ENCODE measurements at regions not wholly inside any gene's neighbourhood (a gene's known extent, or its start where the extent isn't known, plus 50 kb on each side); places are given as distances from the start of the nearest gene placed in this dataset.

GRCh38 chr7:17506095-17506494, 207.6 kb downstream of the AHR start (continued):
- 0 out of 2 replicates have a peak, but pooled peaks have one; percentile 40 for TF ChIP-seq ZNF629 (CRISPR knock-in tag; conservative IDR thresholded peaks at IDR 0.05)
- TF ChIP-seq DPF2 (CRISPR knock-in tag; IDR thresholded peaks at IDR 0.05; ENCODE audit: borderline replicate concordance, low read depth): peak; percentile 92
- peak; percentile 59; the same call in 1 of the 2 replicates for TF ChIP-seq KDM4B (CRISPR knock-in tag; IDR thresholded peaks at IDR 0.05)
- peak; percentile 81 for TF ChIP-seq SOX13 (IDR thresholded peaks at IDR 0.05)
- peak in 1 of 2 experiments; percentile 93; a peak in 2 of 4 replicates for TF ChIP-seq SOX13 (CRISPR knock-in tag; conservative IDR thresholded peaks at IDR 0.05 in 1 of 2, IDR thresholded peaks at IDR 0.05 in 1 of 2)
- TF ChIP-seq ZNF615 (CRISPR knock-in tag; IDR thresholded peaks at IDR 0.05; ENCODE audit: borderline replicate concordance): no peak
- peak; percentile 78; the same call in 1 of the 2 replicates for TF ChIP-seq ZFP1 (CRISPR knock-in tag; IDR thresholded peaks at IDR 0.05)
- no peak for TF ChIP-seq FOSL1 (CRISPR knock-in tag; IDR thresholded peaks at IDR 0.05; ENCODE audit: borderline replicate concordance)
- peak; percentile 92 for TF ChIP-seq FOXA1 (IDR thresholded peaks at IDR 0.05)
- peak; percentile 99 for TF ChIP-seq FOXA1 (CRISPR knock-in tag; IDR thresholded peaks at IDR 0.05)
- no peak for TF ChIP-seq SNAPC5 (CRISPR knock-in tag; IDR thresholded peaks at IDR 0.05; ENCODE audit: borderline replicate concordance)
- TF ChIP-seq HOXD1 (CRISPR knock-in tag; IDR thresholded peaks at IDR 0.05): peak; percentile 62; the same call in 1 of the 2 replicates
- peak; percentile 95 for TF ChIP-seq SMAD3 (CRISPR knock-in tag; IDR thresholded peaks at IDR 0.05)
- no peak for TF ChIP-seq POLR2AphosphoS2 (IDR thresholded peaks at IDR 0.05; ENCODE audit: low read depth, low read length)
- 0 out of 2 replicates have a peak, but pooled peaks have one; percentile 31 for TF ChIP-seq ZNF124 (CRISPR knock-in tag; IDR thresholded peaks at IDR 0.05)
- peak; percentile 81 for TF ChIP-seq CEBPB (IDR thresholded peaks at IDR 0.05; ENCODE audit: borderline replicate concordance, low read depth, low read length)
- peak; percentile 45; the same call in 1 of the 2 replicates for TF ChIP-seq ATF3 (CRISPR knock-in tag; IDR thresholded peaks at IDR 0.05)
- TF ChIP-seq SAP130 (CRISPR knock-in tag; IDR thresholded peaks at IDR 0.05; ENCODE audit: low read depth): peak; percentile 84
- TF ChIP-seq NFIB (CRISPR knock-in tag; IDR thresholded peaks at IDR 0.05; ENCODE audit: borderline replicate concordance): no peak
- peak; percentile 92 for TF ChIP-seq THRA (CRISPR knock-in tag; IDR thresholded peaks at IDR 0.05; ENCODE audit: borderline replicate concordance)
- TF ChIP-seq NKX3-1 (CRISPR knock-in tag; IDR thresholded peaks at IDR 0.05): 0 out of 2 replicates have a peak, but pooled peaks have one; percentile 23
- TF ChIP-seq ZNF317 (CRISPR knock-in tag; IDR thresholded peaks at IDR 0.05): 0 out of 2 replicates have a peak, but pooled peaks have one; percentile 17
- peak; percentile 94 for TF ChIP-seq ZGPAT (CRISPR knock-in tag; IDR thresholded peaks at IDR 0.05)
- no peak for TF ChIP-seq ATAD3A (CRISPR knock-in tag; IDR thresholded peaks at IDR 0.05)
- TF ChIP-seq ZNF598 (CRISPR knock-in tag; IDR thresholded peaks at IDR 0.05; ENCODE audit: borderline replicate concordance): no peak

Measured in HepG2 (cell line).